Liver (tissue), 8 donors: ENCODE measurements at regions not wholly inside any gene's neighbourhood (a gene's known extent, or its start where the extent isn't known, plus 50 kb on each side); places are given as distances from the start of the nearest gene placed in this dataset.

Source experiments
- DNase-seq: peaks from one replicate; pipeline ENCODE4 v3.0.0-alpha.2; 2017; ENCODE audit warnings: low spot score
- H3K27ac ChIP-seq, 2 donors: one replicate each; pipeline ENCODE4 v1.7.0; 2013; ENCODE audit warnings: inconsistent platforms in 2 of 2, low read length in 2 of 2, control low read depth in 1 of 2, low read depth in 1 of 2, mild to moderate bottlenecking in 1 of 2
- H3K27me3 ChIP-seq, 4 donors: one replicate each; pipeline versions ENCODE4 v1.6.1 to v1.7.0; 2013; ENCODE audit warnings: low read length in 3 of 4, inconsistent platforms in 1 of 4, mild to moderate bottlenecking in 1 of 4, moderate library complexity in 1 of 4; ENCODE audit not compliant: control insufficient read depth in 4 of 4, insufficient read depth in 4 of 4
- H3K36me3 ChIP-seq, 4 donors: one replicate each; pipeline versions ENCODE4 v1.6.1 to v1.7.0; 2013; ENCODE audit warnings: low read length in 3 of 4, mild to moderate bottlenecking in 3 of 4, low read depth in 1 of 4, moderate library complexity in 1 of 4; ENCODE audit not compliant: control insufficient read depth in 4 of 4, insufficient read depth in 3 of 4
- H3K4me1 ChIP-seq, 4 donors: one replicate each; pipeline versions ENCODE4 v1.6.1 to v1.7.0; 2013; ENCODE audit warnings: low read length in 3 of 4, mild to moderate bottlenecking in 3 of 4, moderate library complexity in 1 of 4; ENCODE audit not compliant: control insufficient read depth in 4 of 4, insufficient read depth in 4 of 4
- H3K4me3 ChIP-seq, 3 donors: one replicate each; pipeline versions ENCODE4 v1.6.1 to v1.7.0; 2013; ENCODE audit warnings: low read length in 3 of 3, control low read depth in 1 of 3, low read depth in 1 of 3, mild to moderate bottlenecking in 1 of 3
- H3K9ac ChIP-seq, 2 donors: one replicate each; pipeline ENCODE4 v1.7.0; 2013; ENCODE audit warnings: low read length in 2 of 2, mild to moderate bottlenecking in 2 of 2, moderate library complexity in 2 of 2, control low read depth in 1 of 2, low read depth in 1 of 2
- H3K9me3 ChIP-seq, 4 donors: one replicate each; pipeline versions ENCODE4 v1.6.1 to v1.7.0; 2013; ENCODE audit warnings: low read length in 3 of 4; ENCODE audit not compliant: control insufficient read depth in 4 of 4
- ATF3 ChIP-seq: IDR thresholded peaks from 2 replicates; pipeline ENCODE4 v1.6.1; 2016; ENCODE audit warnings: antibody characterized with exemption
- CTCF ChIP-seq: fragments of 150-350 bp; IDR thresholded peaks from 2 replicates; pipeline ENCODE4 v1.5.1; 2017; ENCODE audit warnings: improper control_type of control experiment, low read depth, low read length; ENCODE audit not compliant: missing input control
- EGR1 ChIP-seq, 2 donors: IDR thresholded peaks; 2 replicates each; pipeline ENCODE4 v1.6.1; 2016 to 2018; ENCODE audit warnings: antibody characterized with exemption in 2 of 2, low read depth in 2 of 2
- FOXA1 ChIP-seq: IDR thresholded peaks from 2 replicates; pipeline ENCODE4 v1.6.1; 2016; ENCODE audit warnings: antibody characterized with exemption
- FOXA2 ChIP-seq: IDR thresholded peaks from 2 replicates; pipeline ENCODE4 v1.6.1; 2016; ENCODE audit warnings: antibody characterized with exemption
- GABPA ChIP-seq, 2 donors: IDR thresholded peaks in 1 of 2; conservative IDR thresholded peaks in 1 of 2; 2 replicates each; pipeline ENCODE4 v1.6.1; 2016; ENCODE audit warnings: antibody characterized with exemption in 2 of 2, mild to moderate bottlenecking in 1 of 2, moderate library complexity in 1 of 2
- HNF4A ChIP-seq, 2 donors: conservative IDR thresholded peaks; 2 replicates each; pipeline ENCODE4 v1.6.1; 2016; ENCODE audit warnings: antibody characterized with exemption in 2 of 2, mild to moderate bottlenecking in 2 of 2
- HNF4G ChIP-seq: IDR thresholded peaks from 2 replicates; pipeline ENCODE4 v1.6.1; 2016; ENCODE audit warnings: antibody characterized with exemption
- JUND ChIP-seq, 2 donors: IDR thresholded peaks; 2 replicates each; pipeline ENCODE4 v1.6.1; 2016; ENCODE audit warnings: antibody characterized with exemption in 2 of 2
- MAX ChIP-seq: IDR thresholded peaks from 2 replicates; pipeline ENCODE4 v1.6.1; 2016; ENCODE audit warnings: antibody characterized with exemption
- RAD21 ChIP-seq, 2 donors: IDR thresholded peaks; 2 replicates each; pipeline ENCODE4 v1.6.1; 2016; ENCODE audit warnings: antibody characterized with exemption in 2 of 2, mild to moderate bottlenecking in 2 of 2
- REST ChIP-seq: IDR thresholded peaks from 2 replicates; pipeline ENCODE4 v1.6.1; 2016; ENCODE audit warnings: antibody characterized with exemption, mild to moderate bottlenecking
- RXRA ChIP-seq, 2 donors: IDR thresholded peaks; 2 replicates each; pipeline ENCODE4 v1.6.1; 2017 to 2018; ENCODE audit warnings: antibody characterized with exemption in 2 of 2, mild to moderate bottlenecking in 1 of 2
- SP1 ChIP-seq: IDR thresholded peaks from 2 replicates; pipeline ENCODE4 v1.6.1; 2018; ENCODE audit warnings: antibody characterized with exemption, mild to moderate bottlenecking
- TAF1 ChIP-seq: conservative IDR thresholded peaks from 2 replicates; pipeline ENCODE4 v1.6.1; 2016; ENCODE audit warnings: antibody characterized with exemption, mild to moderate bottlenecking
- YY1 ChIP-seq: IDR thresholded peaks from 2 replicates; pipeline ENCODE4 v1.6.1; 2016; ENCODE audit warnings: antibody characterized with exemption, mild to moderate bottlenecking
- ZBTB33 ChIP-seq: IDR thresholded peaks from 2 replicates; pipeline ENCODE4 v1.6.1; 2016; ENCODE audit warnings: antibody characterized with exemption
- WGBS: extraction: QIAGEN DNeasy Blood & Tissue Kit; methylation state at CpG from one replicate; pipeline ENCODE4 v1.1.7; 2013; 5-methylcytosine and 5-hydroxymethylcytosine counted together
- donor health status: healthy.
- donor health status: healthy.
- donor health status: healthy.
- donor health status: healthy.
- donor health status: healthy.

- TF ChIP-seq RXRA (IDR thresholded peaks at IDR 0.05) (no peak), TAF1 (no peak), RAD21 (IDR thresholded peaks at IDR 0.05) (no peak), HNF4A (conservative IDR thresholded peaks at IDR 0.05) (no peak), SP1 (no peak), FOXA2 (no peak), FOXA1 (no peak), MAX (no peak), REST (no peak), EGR1 (IDR thresholded peaks at IDR 0.05; ENCODE audit: low read depth in 2 of 2) (no peak), YY1 (no peak), HNF4G (no peak)
- no peak overlapping the region for H3K4me3 ChIP-seq
- peaks cover 0 to 3% (median 0%) of the 10 kb centered on the region in 4 donors for H3K4me1 ChIP-seq
- no peaks in the 10 kb centered on the region for H3K27me3 ChIP-seq
- H3K9ac ChIP-seq, result no peak overlapping the region
- WGBS, result 86% methylated on average over 2 of the region's 2 CpGs
- H3K27ac ChIP-seq, result no peak overlapping the region
- H3K36me3 ChIP-seq, result no peaks in the 10 kb centered on the region
- no peak for DNase-seq
- no peaks in the 10 kb centered on the region for H3K9me3 ChIP-seq
Observed at GRCh38 chr6:115721564-115721963, 339.1 kb downstream of the FRK start.

- no peak overlapping the region for H3K27ac ChIP-seq
- no peak overlapping the region for H3K4me3 ChIP-seq
- no peaks in the 10 kb centered on the region for H3K27me3 ChIP-seq
- WGBS, result 94% methylated on average over 1 of the region's 1 CpG
- no peaks in the 10 kb centered on the region for H3K36me3 ChIP-seq
- peaks cover 0 to 3% (median 0%) of the 10 kb centered on the region in 4 donors for H3K4me1 ChIP-seq
- H3K9ac ChIP-seq, result no peak overlapping the region
- DNase-seq, result no peak
- H3K9me3 ChIP-seq, result no peaks in the 10 kb centered on the region
- TF ChIP-seq ZBTB33, result no peak
- TF ChIP-seq TAF1, result no peak
Observed at GRCh38 chr6:115720900-115721299, 339.8 kb downstream of the FRK start.

- 72% methylated on average over 1 of the region's 1 CpG for WGBS
- Histone ChIP-seq H3K27ac (no peak overlapping the region), H3K9me3 (no peaks in the 10 kb centered on the region), H3K36me3 (no peaks in the 10 kb centered on the region), H3K4me1 (peaks cover 0 to 3% (median 0%) of the 10 kb centered on the region in 4 donors), H3K9ac (no peak overlapping the region), H3K27me3 (no peaks in the 10 kb centered on the region), H3K4me3 (no peak overlapping the region)
- no peak for DNase-seq
- TF ChIP-seq HNF4A (conservative IDR thresholded peaks at IDR 0.05) (no peak), JUND (IDR thresholded peaks at IDR 0.05) (no peak), GABPA (IDR thresholded peaks at IDR 0.05 in 1 of 2, conservative IDR thresholded peaks at IDR 0.05 in 1 of 2) (no peak), FOXA2 (no peak), HNF4G (no peak), YY1 (no peak), TAF1 (no peak), ATF3 (no peak), REST (no peak), SP1 (no peak), CTCF (no peak), EGR1 (IDR thresholded peaks at IDR 0.05; ENCODE audit: low read depth in 2 of 2) (no peak)
Observed at GRCh38 chr6:115717472-115717871, 343.2 kb downstream of the FRK start.
